ENCODE measurements at regions not wholly inside any gene's neighbourhood (a gene's known extent, or its start where the extent isn't known, plus 50 kb on each side); places are given as distances from the start of the nearest gene placed in this dataset.
"Not testable (repeated sequence)": the region's sequence is repeated elsewhere in the genome, so short reads cannot be mapped to it uniquely, and the experiment has no call there.

DNA sequence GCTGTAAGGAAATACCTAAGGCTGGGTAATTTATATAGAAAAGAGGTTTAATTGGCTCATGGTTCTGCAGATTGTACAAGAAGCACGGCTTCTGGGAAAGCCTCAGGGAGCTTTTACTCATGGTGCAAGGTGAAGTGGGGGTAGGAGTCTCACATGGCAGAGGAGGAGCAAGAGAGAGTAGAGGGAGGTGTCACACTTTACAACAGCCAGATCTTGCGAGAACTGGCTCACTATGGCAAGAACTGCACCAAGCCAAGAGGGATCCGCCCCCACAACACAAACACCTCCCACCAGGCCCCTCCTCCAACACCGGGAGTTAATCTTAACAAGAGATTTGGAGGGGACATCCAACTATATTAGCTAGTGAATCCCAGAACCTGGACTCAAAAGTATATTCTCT, 135.4 kb upstream of the SOD1 start:
- Histone ChIP-seq H3K27me3 (ENCODE audit: control insufficient read depth, insufficient read depth, low read length) (no peaks in the 10 kb centered on the region), H3K4me1 (ENCODE audit: control insufficient read depth, insufficient read depth, low read length) (no peaks in the 10 kb centered on the region), H3K4me3 (ENCODE audit: low read length) (no peak overlapping the region), H3K9ac (ENCODE audit: low read length) (no peak overlapping the region), H3K36me3 (ENCODE audit: control insufficient read depth, insufficient read depth, low read length) (no peaks in the 10 kb centered on the region), H3K27ac (ENCODE audit: low read depth, low read length) (no peak overlapping the region)

DNA sequence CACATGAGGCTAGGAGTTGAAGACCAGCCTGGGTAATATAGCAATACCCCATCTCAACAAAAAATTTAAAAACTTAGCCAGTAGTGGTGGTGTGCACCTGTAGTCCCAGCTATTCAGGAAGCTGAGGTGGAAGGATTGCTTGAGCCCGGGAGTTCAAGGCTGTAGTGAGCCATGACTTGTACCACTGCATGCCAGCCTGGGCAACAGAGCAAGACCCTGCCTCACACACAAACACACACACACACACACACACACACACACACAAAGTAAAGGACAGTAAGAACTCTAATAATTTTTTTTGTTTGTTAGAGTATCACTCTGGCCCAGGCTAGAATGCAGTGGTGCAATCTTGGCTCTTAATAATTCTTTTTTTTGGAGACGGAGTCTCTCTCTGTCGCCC, 138.0 kb upstream of the SOD1 start:
- H3K36me3 ChIP-seq (ENCODE audit: control insufficient read depth, insufficient read depth, low read length), result no peaks in the 10 kb centered on the region
- H3K4me1 ChIP-seq (ENCODE audit: control insufficient read depth, insufficient read depth, low read length), result no peaks in the 10 kb centered on the region
- no peak overlapping the region for H3K9ac ChIP-seq (ENCODE audit: low read length)
- H3K27ac ChIP-seq (ENCODE audit: low read depth, low read length), result no peak overlapping the region
- no peaks in the 10 kb centered on the region for H3K27me3 ChIP-seq (ENCODE audit: control insufficient read depth, insufficient read depth, low read length)
- no peak overlapping the region for H3K4me3 ChIP-seq (ENCODE audit: low read length)

DNA sequence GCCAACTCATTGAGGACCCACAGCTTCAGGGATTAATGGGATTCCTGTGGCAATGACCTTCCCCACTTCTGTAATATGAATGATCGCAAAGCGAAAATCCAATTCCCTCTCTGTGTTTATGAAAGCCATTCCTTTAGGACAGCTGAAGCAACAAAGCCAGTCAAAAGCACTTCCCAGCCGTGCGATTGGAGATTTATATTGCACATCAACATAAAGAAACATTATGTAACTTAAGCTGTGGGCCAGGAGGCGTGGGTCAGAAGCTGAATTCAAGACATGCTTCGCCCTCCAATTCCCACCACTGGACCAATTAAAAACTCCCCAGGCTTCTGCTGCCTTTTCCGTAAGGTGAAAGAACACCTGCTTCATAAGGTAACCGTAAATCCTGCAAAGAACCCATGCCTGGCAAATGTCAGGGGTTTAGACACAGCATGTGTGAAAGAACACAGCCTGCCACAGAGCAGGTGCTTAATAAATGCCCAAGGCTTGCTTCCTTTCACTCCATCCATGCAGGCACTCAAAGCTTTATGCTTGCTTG, 138.9 kb upstream of the SOD1 start:
- Histone ChIP-seq H3K27me3 (ENCODE audit: control insufficient read depth, insufficient read depth, low read length) (no peaks in the 10 kb centered on the region), H3K4me3 (ENCODE audit: low read length) (no peak overlapping the region), H3K9ac (ENCODE audit: low read length) (no peak overlapping the region), H3K36me3 (ENCODE audit: control insufficient read depth, insufficient read depth, low read length) (no peaks in the 10 kb centered on the region), H3K27ac (ENCODE audit: low read depth, low read length) (no peak overlapping the region), H3K4me1 (ENCODE audit: control insufficient read depth, insufficient read depth, low read length) (no peaks in the 10 kb centered on the region)

DNA sequence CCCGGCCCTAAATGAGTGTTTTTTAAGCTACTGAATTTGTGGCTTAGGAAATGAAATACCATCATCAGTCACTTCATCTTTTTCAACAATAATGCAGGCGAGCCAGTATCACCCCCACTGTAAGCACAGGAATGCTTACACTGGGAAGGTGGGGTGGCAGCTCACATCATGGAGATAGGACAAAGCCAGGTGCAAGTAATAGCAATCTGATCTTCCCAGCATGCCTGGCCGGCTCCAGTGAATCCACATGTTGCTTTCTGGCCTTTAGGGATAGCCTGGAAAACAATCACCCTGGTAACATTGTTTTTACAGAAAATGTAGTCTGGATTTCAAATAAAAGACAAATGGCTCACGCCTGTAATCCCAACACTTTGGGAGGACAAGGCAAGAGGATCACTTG, 140.9 kb upstream of the SOD1 start:
- Histone ChIP-seq H3K9ac (ENCODE audit: low read length) (no peak overlapping the region), H3K27me3 (ENCODE audit: control insufficient read depth, insufficient read depth, low read length) (no peaks in the 10 kb centered on the region), H3K4me3 (ENCODE audit: low read length) (no peak overlapping the region), H3K27ac (ENCODE audit: low read depth, low read length) (no peak overlapping the region), H3K36me3 (ENCODE audit: control insufficient read depth, insufficient read depth, low read length) (no peaks in the 10 kb centered on the region), H3K4me1 (ENCODE audit: control insufficient read depth, insufficient read depth, low read length) (no peaks in the 10 kb centered on the region)

DNA sequence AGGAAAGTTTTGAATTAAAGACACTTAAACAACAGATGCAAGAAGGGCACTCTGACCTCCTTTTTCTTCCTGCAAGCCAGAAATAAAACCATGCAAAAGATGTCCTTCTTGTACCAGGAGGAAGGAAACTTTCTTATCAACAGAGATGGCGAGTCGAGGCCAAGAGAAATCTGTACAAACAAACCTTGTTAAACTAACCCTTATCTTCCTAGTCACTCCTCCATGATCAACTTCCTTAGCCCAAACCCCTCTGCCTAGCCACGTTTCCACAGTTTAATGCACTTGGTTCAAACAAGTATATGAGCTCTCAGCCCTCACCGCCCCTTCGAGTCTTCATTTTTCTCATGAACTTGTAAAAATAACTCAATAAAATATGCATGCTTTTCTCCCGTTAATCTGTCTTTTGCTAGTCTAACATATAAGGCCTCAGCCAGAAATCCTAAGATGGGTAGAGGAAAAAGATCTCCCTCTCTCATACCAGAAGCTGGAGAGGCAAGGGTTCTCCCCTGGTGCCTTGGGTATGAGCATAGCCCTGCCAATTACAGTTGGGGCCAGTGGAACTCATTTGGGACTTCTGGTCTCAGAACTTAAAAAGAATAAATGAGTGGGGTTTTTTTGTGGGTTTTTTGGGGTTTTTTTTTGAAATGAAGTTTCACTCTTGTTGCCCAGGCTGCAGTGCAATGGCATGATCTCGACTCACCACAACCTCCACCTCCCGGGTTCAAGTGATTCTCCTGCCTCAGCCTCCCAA, 141.7 kb upstream of the SOD1 start:
- Histone ChIP-seq H3K4me1 (ENCODE audit: control insufficient read depth, insufficient read depth, low read length) (no peaks in the 10 kb centered on the region), H3K36me3 (ENCODE audit: control insufficient read depth, insufficient read depth, low read length) (no peaks in the 10 kb centered on the region), H3K9ac (ENCODE audit: low read length) (no peak overlapping the region), H3K27ac (ENCODE audit: low read depth, low read length) (no peak overlapping the region), H3K27me3 (ENCODE audit: control insufficient read depth, insufficient read depth, low read length) (no peaks in the 10 kb centered on the region), H3K4me3 (ENCODE audit: low read length) (no peak overlapping the region)

DNA sequence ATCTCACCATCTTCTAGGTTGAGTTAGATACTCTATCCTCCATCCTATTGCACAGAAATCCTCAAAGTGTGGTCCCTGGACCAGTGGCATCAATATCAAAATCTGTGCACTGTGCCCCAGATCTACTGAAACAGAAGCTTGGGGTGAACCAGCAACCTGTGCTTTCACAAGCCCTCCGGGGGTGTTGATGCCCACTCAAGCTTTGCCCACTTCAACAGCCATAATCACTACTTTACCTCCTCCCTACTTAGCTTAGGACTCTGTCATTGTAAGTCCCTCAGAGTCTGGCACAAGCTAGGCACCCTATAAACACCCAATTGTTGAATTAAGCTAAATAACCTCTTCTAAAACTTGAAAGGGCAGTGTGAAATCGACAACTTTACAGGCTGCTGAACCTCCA, 144.2 kb upstream of the SOD1 start:
- Histone ChIP-seq H3K4me3 (ENCODE audit: low read length) (no peak overlapping the region), H3K27me3 (ENCODE audit: control insufficient read depth, insufficient read depth, low read length) (no peaks in the 10 kb centered on the region), H3K36me3 (ENCODE audit: control insufficient read depth, insufficient read depth, low read length) (no peaks in the 10 kb centered on the region), H3K4me1 (ENCODE audit: control insufficient read depth, insufficient read depth, low read length) (no peaks in the 10 kb centered on the region), H3K9ac (ENCODE audit: low read length) (no peak overlapping the region), H3K27ac (ENCODE audit: low read depth, low read length) (no peak overlapping the region)

DNA sequence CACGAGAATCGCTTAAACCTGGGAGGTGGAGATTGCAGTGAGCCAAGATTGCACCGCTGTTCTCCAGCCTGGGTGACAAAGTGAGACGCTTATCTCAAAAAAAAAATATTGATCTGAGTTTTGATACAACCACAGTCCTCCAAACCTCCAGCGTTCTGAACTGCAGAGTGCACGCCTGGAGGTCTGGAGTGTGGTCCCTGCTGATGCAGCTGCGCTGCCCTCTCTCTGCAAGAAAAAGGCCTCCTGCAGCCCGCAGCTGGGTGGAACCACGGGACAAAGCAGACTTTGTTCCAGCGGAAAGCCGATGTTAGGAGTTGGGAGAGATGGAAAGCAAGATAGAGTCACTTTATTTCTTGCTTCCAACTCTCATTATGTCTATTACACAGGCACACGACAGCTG, 144.9 kb upstream of the SOD1 start:
- no peaks in the 10 kb centered on the region for H3K4me1 ChIP-seq (ENCODE audit: control insufficient read depth, insufficient read depth, low read length)
- H3K4me3 ChIP-seq (ENCODE audit: low read length), result no peak overlapping the region
- H3K27ac ChIP-seq (ENCODE audit: low read depth, low read length), result no peak overlapping the region
- no peaks in the 10 kb centered on the region for H3K27me3 ChIP-seq (ENCODE audit: control insufficient read depth, insufficient read depth, low read length)
- no peak overlapping the region for H3K9ac ChIP-seq (ENCODE audit: low read length)
- no peaks in the 10 kb centered on the region for H3K36me3 ChIP-seq (ENCODE audit: control insufficient read depth, insufficient read depth, low read length)

DNA sequence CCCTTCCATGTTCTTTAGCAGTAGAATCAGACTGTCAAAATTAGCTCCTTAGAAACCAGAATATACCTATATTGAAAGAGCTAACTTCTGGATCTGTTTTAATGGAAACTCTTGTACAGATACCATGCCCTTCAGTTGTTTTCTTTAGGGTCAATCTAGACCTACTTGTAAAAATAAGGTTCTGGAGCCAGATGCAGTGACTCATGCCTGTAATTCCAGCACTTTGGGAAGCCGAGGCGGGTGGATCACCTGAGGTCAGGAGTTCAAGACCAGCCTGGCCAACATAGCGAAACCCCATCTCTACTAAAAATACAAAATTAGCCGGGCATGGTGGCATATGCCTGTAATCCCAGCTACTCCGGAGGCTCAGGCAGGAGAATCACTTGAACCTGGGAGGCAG, 146.0 kb upstream of the SOD1 start:
- H3K27me3 ChIP-seq (ENCODE audit: control insufficient read depth, insufficient read depth, low read length); H3K36me3 ChIP-seq (ENCODE audit: control insufficient read depth, insufficient read depth, low read length); H3K9ac ChIP-seq (ENCODE audit: low read length); H3K27ac ChIP-seq (ENCODE audit: low read depth, low read length); H3K4me1 ChIP-seq (ENCODE audit: control insufficient read depth, insufficient read depth, low read length); H3K4me3 ChIP-seq (ENCODE audit: low read length): not testable (repeated sequence)

DNA sequence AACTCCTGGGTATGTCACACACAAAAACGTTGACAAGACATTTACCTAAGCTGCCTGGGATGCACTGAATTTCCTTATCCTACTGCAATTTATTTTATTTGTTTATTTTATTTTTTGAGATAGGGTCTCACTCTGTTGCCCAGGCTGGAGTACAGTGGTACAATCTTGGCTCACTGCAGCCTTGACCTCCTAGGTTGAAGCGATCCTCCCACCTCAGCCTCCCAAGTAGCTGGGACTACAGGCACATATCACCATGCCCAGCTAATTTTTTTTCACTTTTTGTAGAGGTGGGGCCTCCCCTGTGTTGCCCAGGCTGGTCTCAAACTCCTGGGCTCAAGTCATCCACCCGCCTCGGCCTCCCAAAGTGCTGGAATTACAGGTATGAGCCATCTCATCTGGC, 147.5 kb upstream of the SOD1 start:
- not testable (repeated sequence) for H3K4me1 ChIP-seq (ENCODE audit: control insufficient read depth, insufficient read depth, low read length); H3K27ac ChIP-seq (ENCODE audit: low read depth, low read length); H3K27me3 ChIP-seq (ENCODE audit: control insufficient read depth, insufficient read depth, low read length); H3K4me3 ChIP-seq (ENCODE audit: low read length); H3K36me3 ChIP-seq (ENCODE audit: control insufficient read depth, insufficient read depth, low read length); H3K9ac ChIP-seq (ENCODE audit: low read length)

DNA sequence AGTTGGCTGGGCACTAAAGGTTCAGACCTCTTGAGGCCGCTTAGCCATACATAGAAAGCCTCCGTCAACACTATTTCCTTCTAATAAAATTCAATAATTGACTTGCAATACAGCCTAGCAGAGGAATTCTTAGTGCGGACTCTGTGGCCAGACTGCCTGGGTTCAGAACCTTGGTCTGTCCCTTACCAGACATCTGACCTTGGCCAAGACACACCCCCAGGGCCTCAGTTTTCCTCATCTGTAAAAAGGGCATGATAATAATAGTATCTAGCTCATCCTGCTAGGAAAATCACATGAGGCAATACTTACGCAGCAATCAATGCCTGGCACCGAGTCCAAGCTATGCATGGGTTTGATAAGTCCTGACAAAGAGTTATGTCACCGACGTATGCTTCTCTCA, 148.2 kb upstream of the SOD1 start:
- Histone ChIP-seq H3K9ac (ENCODE audit: low read length) (no peak overlapping the region), H3K36me3 (ENCODE audit: control insufficient read depth, insufficient read depth, low read length) (no peaks in the 10 kb centered on the region), H3K27ac (ENCODE audit: low read depth, low read length) (no peak overlapping the region)

DNA sequence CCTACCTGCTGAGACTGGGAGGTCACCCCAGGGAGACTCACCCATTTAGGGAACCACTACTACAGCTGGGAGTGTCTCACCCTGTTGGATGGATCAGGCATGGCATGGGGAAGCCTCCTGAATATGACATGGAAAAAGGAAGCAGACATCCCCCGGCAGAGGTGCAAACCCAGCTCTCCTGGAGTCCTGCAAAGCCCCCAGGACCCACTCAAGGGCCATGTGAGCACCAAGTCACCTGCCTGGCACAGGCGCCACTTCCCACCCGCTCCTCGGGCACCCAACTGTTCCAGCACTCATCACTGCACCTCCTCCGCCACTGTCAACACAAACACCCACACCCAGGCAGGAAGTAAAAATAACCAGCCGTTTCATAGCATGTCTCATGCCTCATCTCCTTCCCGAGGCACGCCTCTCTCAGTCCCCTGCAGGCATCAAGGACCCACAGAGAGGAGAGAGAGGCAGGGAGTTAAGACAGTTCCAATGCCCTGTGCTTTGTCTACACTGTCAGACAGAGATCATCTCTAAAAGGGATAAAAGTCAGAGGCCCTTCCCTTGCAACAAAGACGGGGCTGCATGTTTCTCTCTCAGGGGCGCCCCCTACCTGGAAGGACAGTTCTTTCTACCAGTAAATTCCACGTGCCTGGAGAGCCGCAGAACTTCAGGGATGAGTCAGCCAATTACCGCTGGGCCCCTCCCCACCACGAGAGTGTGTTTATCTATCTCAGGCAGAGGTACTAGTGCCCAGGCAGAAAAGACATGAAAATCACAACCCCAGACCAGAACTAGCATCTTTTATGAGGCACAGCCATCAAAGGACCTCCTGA, 150.1 kb upstream of the SOD1 start:
- H3K4me1 ChIP-seq (ENCODE audit: control insufficient read depth, insufficient read depth, low read length), result no peaks in the 10 kb centered on the region
- no peaks in the 10 kb centered on the region for H3K27me3 ChIP-seq (ENCODE audit: control insufficient read depth, insufficient read depth, low read length)
- no peak overlapping the region for H3K27ac ChIP-seq (ENCODE audit: low read depth, low read length)
- H3K4me3 ChIP-seq (ENCODE audit: low read length), result no peak overlapping the region
- H3K9ac ChIP-seq (ENCODE audit: low read length), result no peak overlapping the region
- H3K36me3 ChIP-seq (ENCODE audit: control insufficient read depth, insufficient read depth, low read length), result no peaks in the 10 kb centered on the region

More for the DNA sequence above, 148.2 kb upstream of the SOD1 start:
- Histone ChIP-seq H3K4me3 (ENCODE audit: low read length) (no peak overlapping the region), H3K27me3 (ENCODE audit: control insufficient read depth, insufficient read depth, low read length) (no peaks in the 10 kb centered on the region), H3K4me1 (ENCODE audit: control insufficient read depth, insufficient read depth, low read length) (no peaks in the 10 kb centered on the region)

DNA sequence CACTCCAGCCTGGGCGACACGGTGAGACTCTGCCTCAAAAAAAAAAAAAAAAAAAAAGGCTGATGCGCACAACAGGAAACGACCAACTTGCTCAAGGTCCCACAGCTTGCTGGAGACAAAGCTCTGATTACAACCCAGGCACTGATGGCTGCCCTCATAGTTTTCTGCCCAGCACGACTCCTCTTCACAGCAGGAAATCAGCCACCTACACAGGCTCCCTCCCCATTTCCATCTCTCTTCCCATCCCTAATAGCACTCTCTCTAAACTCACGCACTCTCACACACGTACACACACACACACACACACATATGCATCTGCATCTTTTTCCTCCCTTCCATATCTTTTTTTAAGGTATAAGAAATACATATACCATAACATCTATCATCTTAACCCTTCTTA, 153.5 kb upstream of the SOD1 start:
- Histone ChIP-seq H3K27ac (ENCODE audit: low read depth, low read length) (no peak overlapping the region), H3K27me3 (ENCODE audit: control insufficient read depth, insufficient read depth, low read length) (no peaks in the 10 kb centered on the region), H3K9ac (ENCODE audit: low read length) (no peak overlapping the region), H3K36me3 (ENCODE audit: control insufficient read depth, insufficient read depth, low read length) (no peaks in the 10 kb centered on the region), H3K4me3 (ENCODE audit: low read length) (no peak overlapping the region), H3K4me1 (ENCODE audit: control insufficient read depth, insufficient read depth, low read length) (no peaks in the 10 kb centered on the region)

DNA sequence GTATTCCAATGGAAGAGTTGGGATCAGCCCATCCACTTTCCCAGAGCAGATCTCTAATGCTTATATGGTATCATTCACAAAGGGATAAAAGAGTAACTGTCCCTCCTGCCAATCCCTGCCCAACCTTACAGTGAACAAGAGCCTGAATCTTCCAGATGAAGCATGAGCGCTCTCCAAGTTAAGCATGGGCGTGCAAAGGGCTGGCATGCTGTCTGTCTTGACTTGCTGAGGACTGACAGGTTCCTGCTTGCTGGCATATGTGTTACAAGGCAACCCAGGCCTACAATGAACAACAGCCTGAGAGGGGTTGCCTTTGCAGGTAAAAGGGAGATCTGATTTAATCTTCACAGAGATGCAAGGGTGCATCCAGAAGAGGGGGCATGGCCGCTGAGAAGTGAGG, 155.6 kb upstream of the SOD1 start:
- H3K4me3 ChIP-seq (ENCODE audit: low read length), result no peak overlapping the region
- H3K9ac ChIP-seq (ENCODE audit: low read length), result no peak overlapping the region
- no peak overlapping the region for H3K27ac ChIP-seq (ENCODE audit: low read depth, low read length)
- H3K27me3 ChIP-seq (ENCODE audit: control insufficient read depth, insufficient read depth, low read length), result no peaks in the 10 kb centered on the region
- H3K4me1 ChIP-seq (ENCODE audit: control insufficient read depth, insufficient read depth, low read length), result no peaks in the 10 kb centered on the region
- H3K36me3 ChIP-seq (ENCODE audit: control insufficient read depth, insufficient read depth, low read length), result no peaks in the 10 kb centered on the region

Measured in rectal smooth muscle tissue (tissue), 1 donor.